Testis (tissue), 2 donors: ENCODE measurements at regions not wholly inside any gene's neighbourhood (a gene's known extent, or its start where the extent isn't known, plus 50 kb on each side); places are given as distances from the start of the nearest gene placed in this dataset.

Experiments
- POLR2A ChIP-seq: fragments of 450-650 bp; IDR thresholded peaks from one replicate; pipeline ENCODE4 v1.6.1; 2017; ENCODE audit warnings: antibody characterized with exemption, mild to moderate bottlenecking, moderate library complexity
- TF ChIP-seq, protein P1 (sequence below), 3 experiments: fragments of 450-650 bp in 2 of 3; fragments of 200-600 bp in 1 of 3; sonication (generic) in 1 of 3; IDR thresholded peaks; one replicate each; pipeline ENCODE4 v1.5.1; 2016 to 2019; ENCODE audit warnings: antibody characterized with exemption in 3 of 3, mild to moderate bottlenecking in 2 of 3, moderate library complexity in 1 of 3

DNA sequence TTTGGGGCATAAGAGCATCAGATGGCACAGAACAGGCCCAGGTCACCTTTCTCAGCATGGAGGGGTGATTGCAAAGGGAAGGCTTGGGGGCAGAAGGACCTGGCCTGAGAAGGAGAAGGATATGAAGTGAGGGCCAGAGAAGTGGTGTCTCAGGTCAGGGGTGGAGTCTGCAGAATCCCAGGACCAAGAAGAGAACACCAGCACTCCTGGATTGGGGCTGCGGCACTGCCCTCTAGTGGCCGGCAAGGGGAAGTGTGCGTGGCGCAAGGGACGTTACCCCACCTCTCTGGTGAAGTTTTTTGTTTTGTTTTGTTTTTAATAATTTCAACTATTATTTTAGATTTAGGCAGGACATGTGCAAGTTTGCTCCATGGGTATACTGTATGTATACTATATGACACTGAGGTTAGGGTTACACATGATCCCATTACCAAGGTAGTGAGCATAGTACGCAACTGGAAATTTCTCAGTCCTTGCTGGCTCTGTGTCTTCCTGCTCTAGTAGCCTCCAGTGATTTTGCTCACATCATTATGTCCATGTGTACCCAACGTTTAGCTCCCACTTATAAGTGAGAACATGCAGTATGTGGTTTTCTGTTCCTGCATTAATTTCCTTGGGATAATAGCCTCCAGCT lies 1548.6 kb downstream of the EFNA5 start:
- TF ChIP-seq, protein P1, sequence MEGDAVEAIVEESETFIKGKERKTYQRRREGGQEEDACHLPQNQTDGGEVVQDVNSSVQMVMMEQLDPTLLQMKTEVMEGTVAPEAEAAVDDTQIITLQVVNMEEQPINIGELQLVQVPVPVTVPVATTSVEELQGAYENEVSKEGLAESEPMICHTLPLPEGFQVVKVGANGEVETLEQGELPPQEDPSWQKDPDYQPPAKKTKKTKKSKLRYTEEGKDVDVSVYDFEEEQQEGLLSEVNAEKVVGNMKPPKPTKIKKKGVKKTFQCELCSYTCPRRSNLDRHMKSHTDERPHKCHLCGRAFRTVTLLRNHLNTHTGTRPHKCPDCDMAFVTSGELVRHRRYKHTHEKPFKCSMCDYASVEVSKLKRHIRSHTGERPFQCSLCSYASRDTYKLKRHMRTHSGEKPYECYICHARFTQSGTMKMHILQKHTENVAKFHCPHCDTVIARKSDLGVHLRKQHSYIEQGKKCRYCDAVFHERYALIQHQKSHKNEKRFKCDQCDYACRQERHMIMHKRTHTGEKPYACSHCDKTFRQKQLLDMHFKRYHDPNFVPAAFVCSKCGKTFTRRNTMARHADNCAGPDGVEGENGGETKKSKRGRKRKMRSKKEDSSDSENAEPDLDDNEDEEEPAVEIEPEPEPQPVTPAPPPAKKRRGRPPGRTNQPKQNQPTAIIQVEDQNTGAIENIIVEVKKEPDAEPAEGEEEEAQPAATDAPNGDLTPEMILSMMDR (IDR thresholded peaks at IDR 0.05), result peak; percentile 33 to 78 (median 60)
- no peak for TF ChIP-seq POLR2A
